ENCODE measurements at regions not wholly inside any gene's neighbourhood (a gene's known extent, or its start where the extent isn't known, plus 50 kb on each side); places are given as distances from the start of the nearest gene placed in this dataset.

DNA sequence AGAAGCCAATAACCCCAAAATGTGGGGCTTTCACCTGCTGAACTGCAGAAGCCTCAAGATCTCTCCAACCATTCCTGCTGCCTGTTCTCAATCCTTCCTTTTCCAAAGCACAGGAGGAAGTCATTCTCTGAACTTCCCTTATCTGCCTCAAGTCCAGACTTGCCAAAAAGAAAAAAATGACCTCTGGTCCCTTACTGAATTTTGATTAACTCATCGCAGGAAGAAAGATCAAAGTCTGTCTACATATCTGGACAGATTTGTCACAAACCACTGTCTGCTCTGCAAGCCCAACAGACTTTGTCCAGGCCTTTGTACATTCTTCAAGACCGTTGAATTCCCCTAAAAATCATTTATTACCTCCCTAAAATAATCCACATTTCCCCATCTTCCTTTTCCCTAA lies 126.5 kb upstream of the NBEA start:
- TF ChIP-seq, protein P1, sequence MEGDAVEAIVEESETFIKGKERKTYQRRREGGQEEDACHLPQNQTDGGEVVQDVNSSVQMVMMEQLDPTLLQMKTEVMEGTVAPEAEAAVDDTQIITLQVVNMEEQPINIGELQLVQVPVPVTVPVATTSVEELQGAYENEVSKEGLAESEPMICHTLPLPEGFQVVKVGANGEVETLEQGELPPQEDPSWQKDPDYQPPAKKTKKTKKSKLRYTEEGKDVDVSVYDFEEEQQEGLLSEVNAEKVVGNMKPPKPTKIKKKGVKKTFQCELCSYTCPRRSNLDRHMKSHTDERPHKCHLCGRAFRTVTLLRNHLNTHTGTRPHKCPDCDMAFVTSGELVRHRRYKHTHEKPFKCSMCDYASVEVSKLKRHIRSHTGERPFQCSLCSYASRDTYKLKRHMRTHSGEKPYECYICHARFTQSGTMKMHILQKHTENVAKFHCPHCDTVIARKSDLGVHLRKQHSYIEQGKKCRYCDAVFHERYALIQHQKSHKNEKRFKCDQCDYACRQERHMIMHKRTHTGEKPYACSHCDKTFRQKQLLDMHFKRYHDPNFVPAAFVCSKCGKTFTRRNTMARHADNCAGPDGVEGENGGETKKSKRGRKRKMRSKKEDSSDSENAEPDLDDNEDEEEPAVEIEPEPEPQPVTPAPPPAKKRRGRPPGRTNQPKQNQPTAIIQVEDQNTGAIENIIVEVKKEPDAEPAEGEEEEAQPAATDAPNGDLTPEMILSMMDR (IDR thresholded peaks at IDR 0.05), result no peak
- no peak for TF ChIP-seq EZH2 (IDR thresholded peaks at IDR 0.05; ENCODE audit: borderline replicate concordance, insufficient read depth, low read depth, low read length, poor library complexity, severe bottlenecking)
